Type B pancreatic cell (in vitro differentiated cells): ENCODE measurements at regions not wholly inside any gene's neighbourhood (a gene's known extent, or its start where the extent isn't known, plus 50 kb on each side); places are given as distances from the start of the nearest gene placed in this dataset.

Experiments
- DNase-seq: peaks from one replicate; pipeline ENCODE4 v3.0.0; 2021; ENCODE audit warnings: mixed read lengths; ENCODE audit not compliant: unreplicated experiment; ENCODE audit errors: extremely low spot score
- H3K27ac Mint-ChIP-seq: 2 replicates; pipeline ENCODE4 v1.8.0; 2021; ENCODE audit warnings: mild to moderate bottlenecking, mixed read lengths
- H3K27me3 Mint-ChIP-seq: 2 replicates; pipeline ENCODE4 v1.8.0; 2021; ENCODE audit warnings: mixed read lengths
- H3K36me3 Mint-ChIP-seq: 2 replicates; pipeline ENCODE4 v1.8.0; 2021; ENCODE audit warnings: mixed read lengths
- H3K4me1 Mint-ChIP-seq: one replicate; pipeline ENCODE4 v1.8.0; 2021; ENCODE audit warnings: mixed read lengths; ENCODE audit not compliant: unreplicated experiment
- H3K4me3 Mint-ChIP-seq: 2 replicates; pipeline ENCODE4 v1.8.0; 2021; ENCODE audit warnings: mild to moderate bottlenecking, mixed read lengths
- H3K9me3 Mint-ChIP-seq: 2 replicates; pipeline ENCODE4 v1.8.0; 2021; ENCODE audit warnings: mixed read lengths
- CTCF ChIP-seq: fragments of 200-600 bp; sonication (generic); conservative IDR thresholded peaks from 2 replicates; pipeline ENCODE4 v1.5.0; 2021; ENCODE audit warnings: antibody characterized with exemption, mild to moderate bottlenecking

- Mint-ChIP-seq H3K4me1 (no peaks in the 10 kb centered on the region), H3K9me3 (no peaks in the 10 kb centered on the region), H3K27me3 (peaks cover 23% of the 10 kb centered on the region), H3K4me3 (no peak overlapping the region), H3K36me3 (no peaks in the 10 kb centered on the region), H3K27ac (no peak overlapping the region)
- DNase-seq = no peak
- no peak for TF ChIP-seq CTCF
These were observed 105.7 kb downstream of the RDH14 start for GRCh38 chr2:18454692-18455235.

GRCh38 chr2:18446715-18447114 is 113.7 kb downstream of the RDH14 start:
- Mint-ChIP-seq H3K4me3 (no peak overlapping the region), H3K27me3 (peaks cover 37% of the 10 kb centered on the region), H3K27ac (no peak overlapping the region), H3K9me3 (no peaks in the 10 kb centered on the region), H3K36me3 (no peaks in the 10 kb centered on the region), H3K4me1 (peaks cover 15% of the 10 kb centered on the region)
- DNase-seq = no peak
- TF ChIP-seq CTCF = no peak

GRCh38 chr2:18445433-18446320 is 114.8 kb downstream of the RDH14 start:
- Mint-ChIP-seq H3K36me3 (no peaks in the 10 kb centered on the region), H3K27ac (no peak overlapping the region), H3K27me3 (peaks cover 38% of the 10 kb centered on the region), H3K4me3 (no peak overlapping the region), H3K4me1 (peaks cover 15% of the 10 kb centered on the region), H3K9me3 (no peaks in the 10 kb centered on the region)
- no peak for TF ChIP-seq CTCF
- DNase-seq = no peak

- Mint-ChIP-seq H3K9me3 (no peaks in the 10 kb centered on the region), H3K27ac (no peak overlapping the region), H3K4me1 (peaks cover 18% of the 10 kb centered on the region), H3K36me3 (no peaks in the 10 kb centered on the region), H3K4me3 (no peak overlapping the region), H3K27me3 (peaks cover 38% of the 10 kb centered on the region)
- no peak for DNase-seq
- no peak for TF ChIP-seq CTCF
These were observed 115.6 kb downstream of the RDH14 start for GRCh38 chr2:18444806-18445205.

GRCh38 chr2:18441583-18441982 is 118.9 kb downstream of the RDH14 start:
- DNase-seq = no peak
- Mint-ChIP-seq H3K9me3 (no peaks in the 10 kb centered on the region), H3K27ac (no peak overlapping the region), H3K4me3 (no peak overlapping the region), H3K27me3 (peaks cover 43% of the 10 kb centered on the region), H3K4me1 (peaks cover 21% of the 10 kb centered on the region), H3K36me3 (no peaks in the 10 kb centered on the region)
- no peak for TF ChIP-seq CTCF
